ENCODE measurements at regions not wholly inside any gene's neighbourhood (a gene's known extent, or its start where the extent isn't known, plus 50 kb on each side); places are given as distances from the start of the nearest gene placed in this dataset.

DNA sequence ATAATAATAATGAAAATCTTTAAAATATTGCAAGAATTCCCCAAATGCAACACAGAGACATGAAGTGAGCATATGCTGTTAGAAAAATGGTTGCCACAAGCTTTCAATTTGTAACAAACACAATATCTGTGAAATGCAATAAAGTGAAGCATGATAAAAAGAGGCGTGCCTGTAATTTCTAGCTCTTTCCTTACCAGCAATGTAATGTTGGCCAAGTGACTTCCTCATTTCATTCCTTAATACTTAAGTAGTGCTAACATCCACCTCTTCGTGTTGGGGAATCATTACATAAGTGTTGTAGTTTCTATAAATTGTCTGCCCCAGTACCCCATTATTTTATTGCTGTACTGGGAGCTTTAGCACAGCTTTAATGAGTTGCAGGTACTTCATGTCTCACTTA is 1192.0 kb upstream of the CDH8 start:
- TF ChIP-seq CTCF (IDR thresholded peaks at IDR 0.05) (no peak), POLR2A (IDR thresholded peaks at IDR 0.05) (no peak), POLR2AphosphoS5 (IDR thresholded peaks at IDR 0.05) (no peak), EP300 (IDR thresholded peaks at IDR 0.05) (no peak)
